Trophoblast cell (in vitro differentiated cells and primary cell): ENCODE measurements at regions not wholly inside any gene's neighbourhood (a gene's known extent, or its start where the extent isn't known, plus 50 kb on each side); places are given as distances from the start of the nearest gene placed in this dataset.
A peak's percentile ranks its signal among the peaks of the same experiment; 100 is the strongest.

Experiments
- DNase-seq, 2 donors: peaks; one replicate each; pipeline ENCODE4 v3.0.0-alpha.2; 2016
- H2AFZ ChIP-seq: 2 replicates; pipeline ENCODE4 v1.6.1; 2013; ENCODE audit warnings: low read length, moderate library complexity, mild to moderate bottlenecking; ENCODE audit not compliant: insufficient read depth, poor library complexity
- H2AK5ac ChIP-seq: 2 replicates; pipeline ENCODE4 v1.6.1; 2013; ENCODE audit warnings: mild to moderate bottlenecking, low read length
- H2BK120ac ChIP-seq: 2 replicates; pipeline ENCODE4 v1.6.1; 2013; ENCODE audit warnings: low read length, mild to moderate bottlenecking, moderate library complexity; ENCODE audit not compliant: insufficient read depth, poor library complexity
- H2BK12ac ChIP-seq: 2 replicates; pipeline ENCODE4 v1.6.1; 2013; ENCODE audit warnings: mild to moderate bottlenecking, low read length, moderate library complexity
- H2BK5ac ChIP-seq: 2 replicates; pipeline ENCODE4 v1.6.1; 2013; ENCODE audit warnings: low read length, low read depth, moderate library complexity, mild to moderate bottlenecking; ENCODE audit not compliant: poor library complexity
- H3K14ac ChIP-seq: 2 replicates; pipeline ENCODE4 v1.6.1; 2013; ENCODE audit warnings: mild to moderate bottlenecking, low read length
- H3K18ac ChIP-seq: 2 replicates; pipeline ENCODE4 v1.6.1; 2013; ENCODE audit warnings: mild to moderate bottlenecking, low read length
- H3K23ac ChIP-seq: 2 replicates; pipeline ENCODE4 v1.6.1; 2013; ENCODE audit warnings: low read length
- H3K27ac ChIP-seq: 2 replicates; pipeline ENCODE4 v1.5.1; 2013; ENCODE audit warnings: low read depth, mild to moderate bottlenecking, inconsistent platforms, low read length, moderate library complexity
- H3K27me3 ChIP-seq: 2 replicates; pipeline ENCODE4 v1.6.1; 2013; ENCODE audit warnings: inconsistent platforms, mild to moderate bottlenecking, low read length, moderate library complexity; ENCODE audit not compliant: insufficient read depth
- H3K36me3 ChIP-seq, 2 experiments: 1 replicate in 1 of 2; 2 replicates in 1 of 2; pipeline ENCODE4 v1.6.1; 2013; ENCODE audit warnings: low read length in 2 of 2, mild to moderate bottlenecking in 2 of 2, moderate library complexity in 1 of 2; ENCODE audit not compliant: insufficient read depth in 2 of 2, control insufficient read depth in 1 of 2
- H3K4ac ChIP-seq: 2 replicates; pipeline ENCODE4 v1.6.1; 2013; ENCODE audit warnings: low read depth, mild to moderate bottlenecking, low read length, moderate library complexity
- H3K4me1 ChIP-seq, 2 experiments: 1 replicate in 1 of 2; 2 replicates in 1 of 2; pipeline ENCODE4 v1.6.1; 2013; ENCODE audit warnings: low read length in 2 of 2, mild to moderate bottlenecking in 2 of 2, moderate library complexity in 1 of 2; ENCODE audit not compliant: insufficient read depth in 2 of 2, control insufficient read depth in 1 of 2
- H3K4me2 ChIP-seq: 2 replicates; pipeline ENCODE4 v1.6.1; 2013; ENCODE audit warnings: inconsistent platforms, mild to moderate bottlenecking, low read length, moderate library complexity
- H3K4me3 ChIP-seq: 2 replicates; pipeline ENCODE4 v1.5.1; 2013; ENCODE audit warnings: mild to moderate bottlenecking, low read depth, low read length, inconsistent platforms
- H3K79me1 ChIP-seq: one replicate; pipeline ENCODE4 v1.6.1; 2013; ENCODE audit warnings: low read length
- H3K79me2 ChIP-seq: 2 replicates; pipeline ENCODE4 v1.6.1; 2013; ENCODE audit warnings: low read length, mild to moderate bottlenecking; ENCODE audit not compliant: control insufficient read depth, insufficient read depth, poor library complexity
- H3K9ac ChIP-seq: 2 replicates; pipeline ENCODE4 v1.6.1; 2013; ENCODE audit warnings: mild to moderate bottlenecking, low read length
- H3K9me3 ChIP-seq: 2 replicates; pipeline ENCODE4 v1.6.1; 2013; ENCODE audit warnings: low read depth, mild to moderate bottlenecking, control low read depth, inconsistent platforms, low read length; ENCODE audit not compliant: insufficient read depth
- H4K12ac ChIP-seq: 2 replicates; pipeline ENCODE4 v1.6.1; 2013; ENCODE audit warnings: low read depth, mild to moderate bottlenecking, low read length, moderate library complexity
- H4K8ac ChIP-seq: 2 replicates; pipeline ENCODE4 v1.6.1; 2013; ENCODE audit warnings: low read depth, mild to moderate bottlenecking, low read length, moderate library complexity
- H4K91ac ChIP-seq: one replicate; pipeline ENCODE4 v1.6.1; 2013; ENCODE audit warnings: low read depth, mild to moderate bottlenecking, low read length, moderate library complexity
- WGBS: extraction: QIAGEN DNeasy Blood & Tissue Kit; methylation state at CpG from one replicate; pipeline ENCODE4 v1.1.7; 2013; ENCODE audit warnings: missing lambda C conversion rate; ENCODE audit not compliant: insufficient read length, insufficient coverage; ENCODE audit errors: extremely low coverage; 5-methylcytosine and 5-hydroxymethylcytosine counted together

DNA sequence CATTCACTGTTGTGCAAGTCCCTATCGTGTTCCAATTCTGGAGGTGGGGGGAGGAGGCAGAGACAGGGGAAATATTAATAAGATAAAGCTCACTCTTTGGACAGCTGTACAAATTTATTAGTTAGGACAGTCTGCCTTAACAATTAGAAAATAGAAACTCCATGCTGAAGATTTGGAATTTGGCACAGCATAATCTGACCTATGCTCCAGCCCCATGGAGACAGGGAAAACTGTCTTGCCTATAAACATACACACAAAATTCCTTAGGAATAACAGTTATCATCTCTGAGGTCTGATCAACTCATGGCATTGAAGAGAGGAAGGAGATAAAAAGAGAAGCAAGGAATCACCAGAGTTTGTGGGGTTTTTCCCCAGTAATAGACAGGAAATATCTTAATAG is 335.4 kb upstream of the MEOX2 start:
- Histone ChIP-seq H2AFZ (no peak overlapping the region), H2BK5ac (no peak overlapping the region), H3K4me2 (no peak overlapping the region), H3K9me3 (no peaks in the 10 kb centered on the region), H3K79me1 (no peaks in the 10 kb centered on the region), H3K9ac (no peak overlapping the region), H2BK12ac (no peak overlapping the region), H3K79me2 (no peaks in the 10 kb centered on the region), H3K18ac (no peak overlapping the region), H3K14ac (no peak overlapping the region), H4K8ac (no peak overlapping the region), H4K91ac (no peak overlapping the region), H3K4me3 (no peak overlapping the region), H3K36me3 (no peaks in the 10 kb centered on the region), H2AK5ac (no peak overlapping the region), H3K27ac (no peak overlapping the region), H3K23ac (no peak overlapping the region), H2BK120ac (no peak overlapping the region), H3K4me1 (no peaks in the 10 kb centered on the region), H4K12ac (no peak overlapping the region), H3K27me3 (no peaks in the 10 kb centered on the region), H3K4ac (no peak overlapping the region)
- no CpG with 5 or more reads among the region's 1 CpG for WGBS
- no peak for DNase-seq

DNA sequence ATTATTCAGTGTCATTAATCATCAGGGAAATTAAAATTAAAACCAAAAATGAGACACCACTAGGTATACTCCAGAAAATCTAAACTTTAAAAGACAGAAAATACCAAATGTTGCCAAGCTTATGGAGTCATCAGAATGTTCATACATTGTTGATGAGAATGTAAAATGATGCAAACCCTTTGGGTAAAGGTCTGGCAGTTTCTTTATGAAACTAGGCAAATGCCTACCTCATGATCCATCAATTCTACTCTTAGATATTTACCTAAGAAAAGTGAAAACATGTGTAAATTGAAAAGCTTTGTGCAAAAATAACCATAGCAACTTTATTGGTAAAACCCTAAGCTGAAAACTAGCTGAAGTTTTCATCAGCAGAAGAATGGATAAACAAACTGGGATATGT is 329.5 kb upstream of the MEOX2 start:
- Histone ChIP-seq H2AK5ac (no peak overlapping the region), H2BK5ac (no peak overlapping the region), H4K91ac (no peak overlapping the region), H3K14ac (no peak overlapping the region), H3K79me1 (no peaks in the 10 kb centered on the region), H3K4me3 (no peak overlapping the region), H3K36me3 (no peaks in the 10 kb centered on the region), H2BK120ac (no peak overlapping the region), H3K23ac (no peak overlapping the region), H3K4ac (no peak overlapping the region), H3K27ac (no peak overlapping the region), H4K8ac (no peak overlapping the region), H3K79me2 (no peaks in the 10 kb centered on the region), H3K4me2 (no peak overlapping the region), H3K18ac (no peak overlapping the region), H3K9me3 (no peaks in the 10 kb centered on the region), H2BK12ac (no peak overlapping the region), H3K4me1 (no peaks in the 10 kb centered on the region), H3K9ac (no peak overlapping the region), H3K27me3 (no peaks in the 10 kb centered on the region), H2AFZ (no peak overlapping the region), H4K12ac (no peak overlapping the region)
- DNase-seq = no peak

DNA sequence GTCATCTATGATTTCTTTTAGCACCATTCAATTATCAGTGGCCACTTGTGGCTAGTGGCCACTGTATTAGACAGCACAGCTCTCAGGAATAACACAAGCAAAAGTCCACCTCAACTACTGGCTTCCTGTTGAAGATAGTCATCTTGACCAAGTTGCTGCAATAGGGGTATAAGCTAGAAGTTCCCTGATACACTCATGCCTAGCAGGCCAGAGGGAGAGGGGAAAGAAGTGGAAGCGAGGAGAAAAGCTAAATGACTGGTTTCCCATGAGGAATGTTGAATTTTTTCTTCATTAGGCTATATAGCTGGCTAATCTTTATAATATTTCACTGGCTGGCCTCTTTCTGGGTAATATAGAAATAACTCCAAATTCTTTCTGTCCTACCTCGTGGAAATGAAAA is 327.5 kb upstream of the MEOX2 start:
- no CpG with 5 or more reads among the region's 2 CpGs for WGBS

DNA sequence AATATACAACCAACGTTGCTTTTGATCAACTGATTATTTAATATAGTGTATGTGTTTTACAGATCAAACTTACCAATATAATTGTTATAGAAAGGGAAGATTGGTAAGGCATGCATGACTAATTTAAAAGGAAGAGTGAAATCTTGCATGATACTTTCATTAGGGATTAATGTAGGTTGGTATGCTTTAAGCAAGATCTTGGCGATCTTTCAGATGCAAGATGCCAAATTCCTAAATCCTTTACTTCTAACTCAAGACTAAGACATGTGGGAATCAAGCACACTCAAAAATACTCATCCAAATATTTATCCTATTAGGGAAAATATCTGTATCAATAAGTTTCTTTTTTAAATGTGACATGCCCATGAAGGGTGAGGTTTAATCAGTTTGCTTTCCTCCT is 321.4 kb upstream of the MEOX2 start:
- no peaks in the 10 kb centered on the region for H3K79me1 ChIP-seq
- no peak overlapping the region for H4K91ac ChIP-seq
- no peak overlapping the region for H3K14ac ChIP-seq
- no peak overlapping the region for H3K4ac ChIP-seq
- no peak overlapping the region for H3K18ac ChIP-seq
- no peak overlapping the region for H3K4me2 ChIP-seq
- H2AFZ ChIP-seq = no peak overlapping the region
- H2BK5ac ChIP-seq = no peak overlapping the region
- WGBS = no CpG with 5 or more reads among the region's 2 CpGs
- H2BK12ac ChIP-seq = no peak overlapping the region
- DNase-seq = no peak
- H2BK120ac ChIP-seq = no peak overlapping the region
- no peaks in the 10 kb centered on the region for H3K4me1 ChIP-seq
- H3K23ac ChIP-seq = no peak overlapping the region
- H3K27ac ChIP-seq = no peak overlapping the region
- H4K12ac ChIP-seq = no peak overlapping the region
- no peaks in the 10 kb centered on the region for H3K36me3 ChIP-seq
- no peak overlapping the region for H2AK5ac ChIP-seq
- no peak overlapping the region for H3K4me3 ChIP-seq
- no peak overlapping the region for H3K9ac ChIP-seq
- no peaks in the 10 kb centered on the region for H3K9me3 ChIP-seq
- no peak overlapping the region for H4K8ac ChIP-seq
- no peaks in the 10 kb centered on the region for H3K79me2 ChIP-seq
- H3K27me3 ChIP-seq = no peaks in the 10 kb centered on the region

More for the DNA sequence above, 327.5 kb upstream of the MEOX2 start:
- Histone ChIP-seq H3K4ac (no peak overlapping the region), H2BK120ac (no peak overlapping the region), H4K91ac (no peak overlapping the region), H3K4me2 (no peak overlapping the region), H3K18ac (no peak overlapping the region), H2AFZ (no peak overlapping the region), H3K4me1 (no peaks in the 10 kb centered on the region), H2BK5ac (no peak overlapping the region), H4K12ac (no peak overlapping the region), H3K79me2 (no peaks in the 10 kb centered on the region), H3K27me3 (no peaks in the 10 kb centered on the region), H2BK12ac (no peak overlapping the region), H3K9ac (no peak overlapping the region), H4K8ac (no peak overlapping the region), H3K14ac (no peak overlapping the region), H3K79me1 (no peaks in the 10 kb centered on the region), H3K4me3 (no peak overlapping the region), H3K23ac (no peak overlapping the region), H3K27ac (no peak overlapping the region), H3K9me3 (no peaks in the 10 kb centered on the region), H3K36me3 (no peaks in the 10 kb centered on the region), H2AK5ac (no peak overlapping the region)
- DNase-seq = peak; percentile 11 to 33

DNA sequence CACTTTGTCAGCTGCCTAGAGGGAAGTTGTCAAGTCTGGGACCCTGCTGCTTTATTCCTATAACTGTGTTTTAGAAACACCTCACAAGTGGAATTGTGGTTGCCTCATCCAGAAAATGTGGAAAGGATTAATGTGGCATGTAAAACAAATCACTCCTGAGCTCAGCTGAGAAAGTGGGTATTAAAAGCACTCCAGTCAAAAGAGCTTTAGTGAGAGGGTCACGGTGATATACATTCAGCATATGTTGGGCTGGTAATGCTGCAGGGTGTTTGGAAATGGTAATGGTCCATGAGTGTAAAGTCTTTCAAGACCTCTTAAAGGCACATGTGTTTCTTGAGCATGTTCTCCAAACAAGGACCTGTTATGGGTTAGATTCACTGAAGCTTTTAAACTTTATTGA is 318.2 kb upstream of the MEOX2 start:
- Histone ChIP-seq H3K9ac (no peak overlapping the region), H4K12ac (no peak overlapping the region), H4K91ac (no peak overlapping the region), H3K14ac (no peak overlapping the region), H3K4me3 (no peak overlapping the region), H3K79me1 (no peaks in the 10 kb centered on the region), H2AK5ac (no peak overlapping the region), H3K27ac (no peak overlapping the region), H2BK12ac (no peak overlapping the region), H3K4ac (no peak overlapping the region), H3K36me3 (no peaks in the 10 kb centered on the region), H2AFZ (no peak overlapping the region), H4K8ac (no peak overlapping the region), H3K4me2 (no peak overlapping the region), H3K4me1 (no peaks in the 10 kb centered on the region), H2BK5ac (no peak overlapping the region), H2BK120ac (no peak overlapping the region), H3K79me2 (no peaks in the 10 kb centered on the region), H3K27me3 (no peaks in the 10 kb centered on the region), H3K18ac (no peak overlapping the region), H3K9me3 (no peaks in the 10 kb centered on the region), H3K23ac (no peak overlapping the region)
- no CpG with 5 or more reads among the region's 1 CpG for WGBS
- no peak for DNase-seq
